Hematopoietic multipotent progenitor cell treated with erythropoietin and hydrocortisone succinate and interleukin-3 and kit ligand, for 4 days (in vitro differentiated cells): ENCODE measurements at regions not wholly inside any gene's neighbourhood (a gene's known extent, or its start where the extent isn't known, plus 50 kb on each side); places are given as distances from the start of the nearest gene placed in this dataset.

Source experiments
- DNase-seq: peaks from one replicate; pipeline ENCODE4 v3.0.0-alpha.2; 2015

GRCh38 chr16:74094514-74094913, 202.1 kb upstream of the PSMD7 start:
- DNase-seq = no peak

GRCh38 chr16:74092336-74092735, 204.3 kb upstream of the PSMD7 start:
- DNase-seq = no peak

DNA sequence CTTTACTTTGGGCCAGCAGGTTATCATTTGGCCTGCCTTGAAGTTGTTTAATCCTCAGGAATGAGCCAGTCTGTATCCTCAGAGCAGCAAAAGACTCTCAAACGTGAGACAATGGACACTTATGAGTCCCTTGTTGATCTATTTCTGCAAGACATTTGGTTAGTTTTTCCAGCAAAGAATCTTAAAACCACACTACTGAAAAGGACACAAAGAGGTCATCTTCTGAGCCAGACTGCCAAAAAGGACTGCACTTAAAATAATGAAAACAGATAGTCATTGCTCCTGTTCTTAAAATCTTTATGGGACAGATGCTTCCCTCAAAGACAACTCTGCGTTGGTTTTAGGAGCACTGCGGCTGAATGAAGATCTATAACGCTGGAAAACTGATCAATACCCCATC, 205.7 kb upstream of the PSMD7 start:
- no peak for DNase-seq

- no peak for DNase-seq
Measured at GRCh38 chr16:74083541-74083940, 213.1 kb upstream of the PSMD7 start.

DNA sequence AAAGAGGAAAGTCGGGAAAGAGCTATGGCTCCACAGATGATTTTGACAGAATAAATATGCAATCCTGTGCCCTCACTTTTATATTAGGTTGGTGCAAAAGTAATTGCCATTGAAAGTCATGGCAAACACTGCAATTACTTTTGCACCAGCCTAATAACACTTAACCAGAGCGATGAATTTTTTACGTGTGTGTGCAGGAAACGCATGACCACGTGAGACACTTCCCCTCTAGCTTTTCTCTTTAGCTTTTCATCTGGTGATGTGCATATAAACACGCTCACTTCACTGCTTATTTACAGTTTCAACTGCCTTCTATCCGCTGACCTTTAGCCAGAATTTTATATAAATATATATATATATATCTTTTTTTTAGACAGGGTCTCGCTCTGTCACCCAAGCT, 216.3 kb upstream of the PSMD7 start:
- DNase-seq = peak; percentile 12

DNA sequence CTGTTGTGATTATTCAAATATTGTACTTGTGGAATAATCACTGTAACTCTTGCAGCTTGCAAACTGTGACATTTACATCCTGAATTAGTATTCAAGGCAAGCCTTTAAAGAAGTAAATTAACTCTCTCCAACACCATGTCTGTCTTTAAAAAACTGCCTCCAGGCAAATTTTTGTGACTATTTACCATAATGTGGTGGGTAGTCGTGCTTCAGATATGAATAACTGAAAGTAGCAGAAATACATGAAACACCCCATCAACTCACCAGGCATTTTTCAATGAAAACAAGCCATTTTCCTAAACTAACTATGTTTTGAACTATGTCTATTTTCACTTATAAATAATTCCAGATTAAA, 217.4 kb upstream of the PSMD7 start:
- no peak for DNase-seq

GRCh38 chr16:74078511-74079231, 217.9 kb upstream of the PSMD7 start:
- DNase-seq = no peak

DNA sequence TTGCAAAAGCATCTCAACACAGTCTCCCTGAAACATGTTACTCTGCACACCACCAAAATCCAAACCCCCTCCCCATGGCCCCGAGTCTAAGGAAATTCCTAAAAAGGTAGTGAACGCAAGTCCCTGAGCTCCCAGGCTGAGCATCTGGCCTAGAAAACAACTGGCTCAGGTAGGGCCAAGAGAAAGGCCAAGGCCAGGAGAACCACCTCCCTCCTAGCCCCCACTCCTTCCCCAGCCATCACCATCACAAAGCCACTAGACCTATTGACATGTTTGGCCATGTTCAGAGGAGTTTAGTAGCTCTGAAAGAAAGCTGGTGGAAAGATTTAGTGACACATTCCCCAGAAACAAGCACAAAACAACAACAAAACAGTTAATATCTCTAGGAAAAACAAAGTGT, 220.0 kb upstream of the PSMD7 start:
- no peak for DNase-seq

DNA sequence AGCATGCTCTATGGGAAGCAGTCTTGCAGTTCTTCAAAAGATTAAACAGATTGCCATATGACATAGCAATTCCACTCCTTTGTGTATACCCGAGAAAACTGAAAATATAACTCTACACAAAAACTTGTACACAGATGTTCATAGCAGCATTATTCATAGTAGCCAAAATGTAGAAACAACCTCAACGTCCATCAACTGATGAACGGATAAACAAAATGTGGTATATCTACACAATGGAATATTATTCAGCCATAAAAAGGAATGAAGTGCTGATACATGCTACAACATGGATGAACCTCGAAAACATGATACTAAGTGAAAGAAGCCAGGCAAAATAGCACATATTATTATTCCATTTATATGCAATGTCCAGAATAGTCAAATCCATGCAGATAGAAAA, 221.2 kb upstream of the PSMD7 start:
- DNase-seq = no peak

DNA sequence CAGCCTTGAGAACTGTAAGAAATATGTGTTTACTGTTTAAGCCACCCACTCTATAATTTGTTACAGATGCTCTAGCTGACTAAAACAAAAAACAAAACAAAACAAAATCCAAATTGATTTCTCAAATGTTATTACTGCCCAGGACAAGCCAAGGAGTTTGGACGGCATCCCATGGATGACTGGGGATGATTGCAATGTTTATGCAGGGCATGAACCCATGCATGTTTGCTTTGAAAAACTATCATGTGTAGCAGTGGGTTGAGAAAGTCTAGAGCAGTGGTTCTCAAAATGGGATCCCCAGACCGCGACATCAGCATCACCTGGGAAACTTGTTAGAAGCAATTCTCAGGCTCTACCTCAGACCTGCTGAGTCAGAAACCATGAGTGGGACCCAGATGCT, 223.2 kb upstream of the PSMD7 start:
- DNase-seq = no peak

DNA sequence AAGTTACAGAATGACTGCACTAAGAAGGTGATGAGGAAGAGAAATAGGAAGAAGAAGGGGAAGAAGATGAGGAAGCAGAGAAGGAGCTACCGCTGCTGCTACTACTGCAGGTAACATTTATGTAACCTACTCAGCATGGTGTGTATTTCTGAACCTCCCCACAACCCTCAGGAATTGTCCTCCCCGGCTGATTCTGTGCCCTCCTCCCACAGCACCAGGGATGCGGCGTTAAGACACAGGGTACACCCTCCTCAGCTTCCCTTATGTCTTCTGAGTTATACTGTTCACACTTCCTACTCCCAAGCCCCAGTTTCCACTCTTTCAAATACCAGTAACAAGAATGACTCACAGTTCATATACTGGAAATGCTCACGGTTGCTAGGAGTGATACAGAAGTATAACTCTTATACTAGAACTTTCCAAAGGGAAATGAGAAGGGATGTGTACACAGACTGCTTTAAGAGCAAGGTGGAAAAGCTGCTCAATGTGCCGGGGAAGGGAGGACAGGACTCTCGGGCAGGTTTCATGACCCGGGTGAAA, 224.5 kb upstream of the PSMD7 start:
- DNase-seq = no peak

- peak; percentile 20 for DNase-seq
Measured at GRCh38 chr16:74070237-74070636, 226.4 kb upstream of the PSMD7 start.

- DNase-seq = peak; percentile 19
Measured at GRCh38 chr16:74064120-74064735, 232.4 kb upstream of the PSMD7 start.

DNA sequence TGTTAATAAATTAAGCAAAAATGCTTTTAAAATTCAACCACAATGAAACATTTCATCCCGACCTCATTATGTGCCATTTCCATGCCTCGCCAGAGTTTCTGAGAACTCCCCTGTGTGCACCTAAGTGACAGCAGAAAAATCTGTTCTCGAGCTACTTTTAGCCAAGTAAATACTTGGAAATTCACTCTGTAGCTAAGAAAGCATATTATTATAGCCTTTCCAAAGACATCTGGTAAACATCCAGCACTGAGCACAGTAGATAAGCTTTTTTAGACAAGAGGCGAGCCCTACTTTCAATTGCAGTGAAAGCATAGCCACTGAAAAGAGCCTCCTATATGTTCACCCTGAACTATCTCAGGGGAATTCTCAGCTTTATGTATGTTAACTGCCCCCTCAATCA, 242.8 kb upstream of the PSMD7 start:
- DNase-seq = peak; percentile 62

DNA sequence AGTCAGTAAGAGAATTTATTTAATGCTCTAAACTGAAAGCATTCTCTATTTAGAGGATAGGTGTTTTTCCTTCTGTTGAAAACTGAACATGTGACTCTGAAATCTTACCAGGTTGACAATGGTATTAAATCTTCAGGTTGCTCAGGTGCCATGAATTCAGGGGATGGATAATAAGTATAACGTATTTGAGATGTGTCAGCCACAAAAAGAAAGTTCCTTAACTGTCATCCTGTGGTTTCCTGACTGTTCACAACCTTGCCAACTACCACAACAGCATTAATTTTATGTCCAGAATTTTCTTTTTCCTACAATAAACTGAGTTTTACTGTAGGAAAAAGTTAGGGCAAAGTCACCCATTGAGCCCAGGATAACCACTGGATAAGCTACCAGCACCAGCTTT, 243.3 kb upstream of the PSMD7 start:
- peak; percentile 49 for DNase-seq

GRCh38 chr16:74052016-74052415, 244.6 kb upstream of the PSMD7 start:
- DNase-seq = peak; percentile 47

DNA sequence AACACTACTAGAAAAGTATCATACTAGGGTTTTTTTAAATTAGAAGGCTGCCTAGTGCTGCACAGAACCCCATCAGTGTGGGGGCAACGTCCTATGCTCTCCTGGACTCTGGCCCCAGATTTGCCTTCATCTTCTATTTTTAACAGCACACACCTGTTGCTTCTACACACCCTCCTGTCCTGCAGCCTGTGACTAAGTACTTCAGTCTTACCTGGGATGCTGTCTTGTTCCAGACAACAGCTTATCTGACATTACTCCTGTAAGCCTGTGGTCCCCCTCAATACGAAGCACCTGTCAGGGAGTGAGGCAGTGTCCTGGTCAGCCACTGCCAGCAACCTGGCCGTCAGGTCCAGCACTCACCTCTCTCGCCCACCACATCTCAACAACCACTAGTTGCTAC, 247.6 kb upstream of the PSMD7 start:
- no peak for DNase-seq

GRCh38 chr16:74046524-74046923, 250.1 kb upstream of the PSMD7 start:
- DNase-seq = no peak

DNA sequence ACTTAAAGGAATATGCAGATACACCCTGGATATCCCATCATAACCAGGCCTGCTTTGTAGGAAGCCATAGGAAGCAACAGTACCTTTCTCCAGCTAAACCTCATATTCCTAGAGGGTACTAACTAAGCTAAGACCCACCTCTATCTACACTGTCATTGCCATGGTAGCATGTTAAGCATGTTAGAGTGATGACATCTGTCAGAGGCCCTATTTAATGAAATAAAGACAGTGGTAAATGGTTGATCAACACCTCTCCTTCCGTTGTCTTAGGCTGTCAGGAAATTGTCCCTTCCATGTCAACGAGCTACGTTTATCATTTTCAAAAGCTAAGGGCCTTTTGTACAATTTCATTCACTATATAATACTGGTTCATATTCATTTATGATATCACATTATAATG, 251.1 kb upstream of the PSMD7 start:
- DNase-seq = no peak

- DNase-seq = peak; percentile 78
Measured at GRCh38 chr16:74035816-74036215, 260.8 kb upstream of the PSMD7 start.

DNA sequence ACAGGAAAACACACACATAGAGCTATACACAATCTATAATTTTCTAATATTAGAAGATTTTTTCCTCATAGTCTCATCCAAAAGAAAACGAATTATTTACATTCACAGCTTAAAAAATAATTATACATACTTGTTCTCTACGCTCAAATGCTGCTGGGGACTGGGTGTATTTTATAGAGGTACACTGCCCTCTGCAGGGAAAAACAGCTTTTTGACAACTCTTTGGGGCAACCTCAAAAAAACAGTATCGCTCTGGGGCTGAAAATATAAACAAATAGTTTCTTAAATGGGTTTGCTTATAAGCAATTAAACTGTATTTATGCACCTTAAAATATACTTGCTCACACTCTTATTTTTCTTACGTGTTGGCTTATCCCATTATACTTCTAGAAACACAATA, 261.8 kb upstream of the PSMD7 start:
- DNase-seq = peak; percentile 69

DNA sequence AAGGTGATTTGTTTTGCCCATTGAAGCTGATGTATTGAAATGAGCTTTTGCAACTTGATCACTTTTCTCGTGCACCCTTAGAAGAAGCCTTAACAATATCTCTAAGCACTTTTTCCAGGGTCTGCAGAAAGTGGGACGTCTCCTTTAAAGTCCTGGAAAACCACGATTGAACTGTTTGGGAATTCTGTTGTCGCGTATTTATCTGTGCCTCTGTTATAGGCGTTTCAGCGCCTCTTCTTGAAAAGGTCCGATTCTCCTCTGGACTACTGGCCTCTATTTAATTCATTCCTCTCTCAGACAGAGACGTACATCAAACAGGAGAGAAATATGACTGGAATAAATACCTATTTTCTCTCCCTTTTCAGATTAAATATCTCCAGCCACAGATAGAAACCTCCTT, 262.4 kb upstream of the PSMD7 start:
- DNase-seq = no peak

DNA sequence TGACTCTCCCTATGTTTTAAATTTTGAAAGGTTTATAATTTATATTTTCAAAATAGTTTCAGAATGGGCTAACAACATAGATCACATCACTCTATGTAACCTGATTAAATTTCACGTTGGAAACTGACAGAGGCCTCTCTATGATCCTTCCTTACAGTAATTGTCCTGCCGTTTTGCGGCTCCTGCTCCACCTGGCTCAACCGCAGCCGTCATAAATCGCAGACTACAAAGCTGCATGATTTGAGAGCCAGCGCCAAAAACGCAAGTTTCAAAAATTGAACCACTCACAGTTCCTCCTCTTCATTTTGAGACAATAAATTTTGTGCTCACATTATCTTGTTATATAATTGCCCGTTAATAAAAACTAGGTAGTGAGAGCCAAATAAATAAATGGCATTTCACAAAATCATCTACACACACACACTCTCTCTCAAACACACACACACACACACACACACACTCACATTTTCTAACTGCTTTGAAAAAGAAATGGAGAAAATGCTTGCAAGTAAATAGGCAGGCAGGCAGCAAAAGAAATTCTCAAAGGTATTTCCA, 263.1 kb upstream of the PSMD7 start:
- no peak for DNase-seq

GRCh38 chr16:74031551-74031950, 265.1 kb upstream of the PSMD7 start:
- no peak for DNase-seq
